Thyroid gland (tissue), 4 donors: ENCODE measurements at regions not wholly inside any gene's neighbourhood (a gene's known extent, or its start where the extent isn't known, plus 50 kb on each side); places are given as distances from the start of the nearest gene placed in this dataset.

ENCODE experiments used
- CTCF ChIP-seq, 6 experiments: fragments of 200-600 bp in 3 of 6; fragments of 450-650 bp in 3 of 6; sonication (generic) in 3 of 6; IDR thresholded peaks; one replicate each; pipeline ENCODE4 v1.5.1; 2016 to 2019; ENCODE audit warnings: antibody characterized with exemption in 6 of 6, mild to moderate bottlenecking in 2 of 6, inconsistent platforms in 1 of 6, moderate library complexity in 1 of 6
- POLR2A ChIP-seq, 2 donors: fragments of 450-650 bp; IDR thresholded peaks; one replicate each; pipeline ENCODE4 v1.6.1; 2017; ENCODE audit warnings: antibody characterized with exemption in 2 of 2, mild to moderate bottlenecking in 2 of 2, moderate library complexity in 1 of 2

DNA sequence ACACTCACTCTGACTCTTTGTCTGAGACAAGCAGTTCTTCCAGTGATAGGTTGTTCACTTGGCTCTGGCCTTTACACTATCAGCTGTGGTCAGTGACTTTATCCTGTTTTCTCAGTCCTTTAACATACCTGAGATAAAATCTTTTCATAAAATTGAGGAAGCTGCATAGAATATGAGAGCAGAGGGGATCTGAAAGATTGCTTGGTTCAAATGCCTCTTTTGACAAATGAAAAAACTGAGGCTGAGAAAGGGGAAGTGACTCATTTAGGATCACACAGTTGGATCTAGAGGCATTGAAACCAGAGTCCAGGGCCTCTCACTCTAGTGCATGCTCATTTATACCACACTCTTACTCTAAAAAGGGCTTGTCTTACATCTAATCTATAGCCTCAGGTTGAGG is 277.0 kb upstream of the TBX18 start:
- no peak for TF ChIP-seq CTCF (IDR thresholded peaks at IDR 0.05)
- no peak for TF ChIP-seq POLR2A (IDR thresholded peaks at IDR 0.05)
